Endothelial cell of umbilical vein (primary cell): ENCODE measurements at regions not wholly inside any gene's neighbourhood (a gene's known extent, or its start where the extent isn't known, plus 50 kb on each side); places are given as distances from the start of the nearest gene placed in this dataset.

Experiments
- BruUV-seq: library from RNA; stranded (reverse); fragments of 400-500 nt; replicated peaks from 2 replicates; lab custom pipeline; 2021; lab: Mats Ljungman, UMichigan
- CTCF ChIA-PET: fragments of 300-600, 350-600 bp; sonication (Branson Sonifier 250); formaldehyde crosslinking; loops from one replicate; lab custom pipeline; 2021; ENCODE audit warnings: antibody characterized with exemption, inconsistent platforms; lab: Charles Lee
- POLR2A ChIA-PET: fragments of 300-600, 350-600 bp; sonication (Branson Sonifier 250); formaldehyde crosslinking; loops from one replicate; lab custom pipeline; 2021; ENCODE audit warnings: antibody characterized with exemption, inconsistent platforms; lab: Charles Lee
- DNase-seq: peaks from one replicate; pipeline ENCODE4 v3.0.0-alpha.2; 2011; ENCODE audit warnings: low read depth, low spot score
- FAIRE-seq: peaks from 2 replicates; lab custom pipeline; 2011; peaks lifted over from hg19 to GRCh38; lab: Jason Lieb, UNC
- H2AFZ ChIP-seq: 2 replicates; pipeline ENCODE4 v1.6.0; 2012; ENCODE audit warnings: low read depth, low read length, control low read depth, inconsistent platforms
- H3K27ac ChIP-seq: 2 replicates; pipeline ENCODE4 v1.5.1; 2011; ENCODE audit warnings: low read depth, mild to moderate bottlenecking, control low read depth, low read length, moderate library complexity; ENCODE audit not compliant: insufficient read depth
- H3K27me3 ChIP-seq, 2 experiments: 2 replicates each; pipeline versions ENCODE4 v1.6.0 to v1.6.1; 2011; ENCODE audit warnings: low read length in 2 of 2, mixed read lengths in 1 of 2; ENCODE audit not compliant: control insufficient read depth in 2 of 2, insufficient read depth in 2 of 2
- H3K36me3 ChIP-seq, 2 experiments: 2 replicates in 1 of 2; 3 replicates in 1 of 2; pipeline ENCODE4 v1.5.1; 2011; ENCODE audit warnings: low read length in 2 of 2, mild to moderate bottlenecking in 1 of 2, moderate library complexity in 1 of 2; ENCODE audit not compliant: control insufficient read depth in 2 of 2, insufficient read depth in 2 of 2; ENCODE audit errors: extremely low read depth in 1 of 2
- H3K4me1 ChIP-seq: 3 replicates; pipeline ENCODE4 v1.5.1; 2011; ENCODE audit warnings: mild to moderate bottlenecking, low read length; ENCODE audit not compliant: control insufficient read depth, insufficient read depth; ENCODE audit errors: extremely low read depth
- H3K4me2 ChIP-seq: 2 replicates; pipeline ENCODE4 v1.6.1; 2011; ENCODE audit warnings: low read length, control low read depth, mixed read lengths; ENCODE audit not compliant: insufficient read depth
- H3K4me3 ChIP-seq, 3 experiments: fragments of 200-600 bp in 1 of 3; sonication (generic), shearing (Covaris generic) in 1 of 3; replicated peaks in 1 of 3; 2 replicates each; pipeline ENCODE4 v1.5.1; 2011 to 2016; ENCODE audit warnings: control low read depth in 3 of 3, low read length in 3 of 3, mild to moderate bottlenecking in 2 of 3, inconsistent platforms in 1 of 3, low read depth in 1 of 3, moderate library complexity in 1 of 3; ENCODE audit not compliant: insufficient read depth in 1 of 3
- H3K79me2 ChIP-seq: 2 replicates; pipeline ENCODE4 v1.6.0; 2012; ENCODE audit warnings: low read length, inconsistent platforms; ENCODE audit not compliant: control insufficient read depth, insufficient read depth
- H3K9ac ChIP-seq: replicated peaks from 2 replicates; pipeline ENCODE3; 2011; ENCODE audit warnings: low read length, control low read depth; ENCODE audit not compliant: insufficient read depth; ENCODE audit errors: extremely low read depth
- H3K9me1 ChIP-seq: replicated peaks from 3 replicates; pipeline ENCODE4 v1.6.0; 2011; ENCODE audit warnings: mild to moderate bottlenecking, low read length; ENCODE audit not compliant: control insufficient read depth, insufficient read depth; ENCODE audit errors: extremely low read depth
- H3K9me3 ChIP-seq: replicated peaks from 2 replicates; pipeline ENCODE4 v1.5.1; 2012; ENCODE audit warnings: low read length, inconsistent platforms; ENCODE audit not compliant: control insufficient read depth, insufficient read depth
- H4K20me1 ChIP-seq: replicated peaks from 2 replicates; pipeline ENCODE3; 2011; ENCODE audit warnings: mild to moderate bottlenecking, low read length; ENCODE audit not compliant: control insufficient read depth, insufficient read depth; ENCODE audit errors: extremely low read depth
- CTCF ChIP-seq, 2 donors: IDR thresholded peaks; 1 replicate in 1 of 2; 2 replicates in 1 of 2; pipeline ENCODE4 v1.5.1; 2011; ENCODE audit warnings: low read length in 2 of 2, mild to moderate bottlenecking in 2 of 2, moderate library complexity in 2 of 2, control low read depth in 1 of 2, inconsistent platforms in 1 of 2, low read depth in 1 of 2; ENCODE audit not compliant: insufficient read depth in 1 of 2; ENCODE audit errors: extremely low read depth in 1 of 2
- EZH2 ChIP-seq: IDR thresholded peaks from 2 replicates; pipeline ENCODE4 v1.6.1; 2012; ENCODE audit warnings: borderline replicate concordance, low read depth, mild to moderate bottlenecking, moderate library complexity, low read length, inconsistent platforms; ENCODE audit not compliant: severe bottlenecking
- FOS ChIP-seq: IDR thresholded peaks from 2 replicates; pipeline ENCODE4 v1.6.1; 2011; ENCODE audit warnings: mild to moderate bottlenecking, low read length, moderate library complexity, borderline replicate concordance; ENCODE audit not compliant: insufficient read depth
- GATA2 ChIP-seq: IDR thresholded peaks from 2 replicates; pipeline ENCODE4 v1.7.0; 2011; ENCODE audit warnings: low read depth, mild to moderate bottlenecking, moderate library complexity, mixed read lengths, low read length; ENCODE audit not compliant: insufficient read length, insufficient read depth
- JUN ChIP-seq: IDR thresholded peaks from 2 replicates; pipeline ENCODE4 v1.6.1; 2011; ENCODE audit warnings: borderline replicate concordance, low read depth; ENCODE audit not compliant: insufficient read length, insufficient read depth
- MAX ChIP-seq: IDR thresholded peaks from 2 replicates; pipeline ENCODE4 v1.6.1; 2011; ENCODE audit not compliant: insufficient read depth, insufficient read length
- MYC ChIP-seq: IDR thresholded peaks from one replicate; pipeline ENCODE4 v1.6.1; 2011; ENCODE audit warnings: mild to moderate bottlenecking, low read depth, low read length
- POLR2A ChIP-seq: IDR thresholded peaks from 2 replicates; pipeline ENCODE4 v1.6.1; 2012; ENCODE audit warnings: low read depth, mild to moderate bottlenecking, control low read depth, low read length
- POLR2AphosphoS5 ChIP-seq: IDR thresholded peaks from 2 replicates; pipeline ENCODE4 v1.6.1; 2012; ENCODE audit warnings: low read depth, mild to moderate bottlenecking, control low read depth, low read length, moderate library complexity; ENCODE audit not compliant: insufficient read depth
- dilution Hi-C: fragments of 300-500 bp; cut with MboI; formaldehyde crosslinking; loops from one replicate; pipeline ENCODE4 v1.15.0; 2019; ENCODE audit warnings: low sequenced_read_pairs; ENCODE audit not compliant: extremely low pct_ligation_motif_present
- intact Hi-C: fragments of 100-400 bp; cut with micrococcal nuclease; formaldehyde crosslinking; loops from one replicate; pipeline ENCODE4 v1.10.0; 2022

GRCh38 chr7:3245721-3246120 lies 55.3 kb upstream of the SDK1 start:
- Histone ChIP-seq H3K9me3 (no peaks in the 10 kb centered on the region), H3K79me2 (no peaks in the 10 kb centered on the region), H3K4me1 (peaks cover 9% of the 10 kb centered on the region), H3K36me3 (no peaks in the 10 kb centered on the region), H3K4me2 (no peak overlapping the region), H3K27me3 (no peaks in the 10 kb centered on the region), H4K20me1 (no peaks in the 10 kb centered on the region), H3K9ac (no peak overlapping the region), H3K4me3 (no peak overlapping the region), H3K9me1 (no peaks in the 10 kb centered on the region), H3K27ac (no peak overlapping the region), H2AFZ (no peak overlapping the region)
- no TSS peak for BruUV-seq
- FAIRE-seq (no peak), DNase-seq (no peak)
- CTCF ChIA-PET: no interaction called here
- intact Hi-C loops: no loop called here
- POLR2A ChIA-PET: no interaction called here
- TF ChIP-seq MYC (no peak), POLR2AphosphoS5 (no peak), MAX (no peak), FOS (no peak), JUN (no peak), EZH2 (no peak), CTCF (IDR thresholded peaks at IDR 0.05; ENCODE audit: extremely low read depth in 1 of 2, insufficient read depth in 1 of 2, low read depth in 1 of 2, low read length in 2 of 2) (no peak), GATA2 (no peak), POLR2A (no peak)
- dilution Hi-C loops: no loop called here
